Hematopoietic multipotent progenitor cell (in vitro differentiated cells): ENCODE measurements at regions not wholly inside any gene's neighbourhood (a gene's known extent, or its start where the extent isn't known, plus 50 kb on each side); places are given as distances from the start of the nearest gene placed in this dataset.
"Not testable (repeated sequence)": the region's sequence is repeated elsewhere in the genome, so short reads cannot be mapped to it uniquely, and the experiment has no call there.

Source experiments
- DNase-seq, 3 donors: peaks; one replicate each; pipeline ENCODE4 v3.0.0-alpha.2; 2011 to 2015; ENCODE audit warnings: low read depth in 2 of 3, low spot score in 2 of 3

DNA sequence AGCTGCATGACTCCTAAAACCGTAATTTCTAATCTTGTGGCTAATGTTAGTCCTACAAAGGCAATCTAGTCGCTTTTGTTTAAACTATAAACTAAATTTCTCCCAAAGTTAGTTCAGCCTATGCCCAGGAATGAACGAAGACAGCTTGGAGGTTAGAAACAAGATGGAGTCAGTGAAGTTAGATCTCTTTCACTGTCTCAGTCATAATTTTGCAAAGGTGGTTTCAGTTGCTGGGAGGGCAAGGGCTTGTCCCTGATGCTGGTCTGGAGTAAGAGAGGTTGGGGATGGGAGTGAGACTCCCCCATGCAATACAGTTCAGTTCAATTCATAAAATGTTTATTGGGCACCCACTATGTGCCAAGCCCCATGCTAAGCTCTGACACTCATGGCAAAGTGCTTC is 362.1 kb downstream of the TYW1 start:
- DNase-seq: not testable (repeated sequence)

- no peak for DNase-seq
Measured at GRCh38 chr7:67359900-67360299, 363.3 kb downstream of the TYW1 start.

GRCh38 chr7:67361150-67361549 is 364.5 kb downstream of the TYW1 start:
- no peak for DNase-seq

DNA sequence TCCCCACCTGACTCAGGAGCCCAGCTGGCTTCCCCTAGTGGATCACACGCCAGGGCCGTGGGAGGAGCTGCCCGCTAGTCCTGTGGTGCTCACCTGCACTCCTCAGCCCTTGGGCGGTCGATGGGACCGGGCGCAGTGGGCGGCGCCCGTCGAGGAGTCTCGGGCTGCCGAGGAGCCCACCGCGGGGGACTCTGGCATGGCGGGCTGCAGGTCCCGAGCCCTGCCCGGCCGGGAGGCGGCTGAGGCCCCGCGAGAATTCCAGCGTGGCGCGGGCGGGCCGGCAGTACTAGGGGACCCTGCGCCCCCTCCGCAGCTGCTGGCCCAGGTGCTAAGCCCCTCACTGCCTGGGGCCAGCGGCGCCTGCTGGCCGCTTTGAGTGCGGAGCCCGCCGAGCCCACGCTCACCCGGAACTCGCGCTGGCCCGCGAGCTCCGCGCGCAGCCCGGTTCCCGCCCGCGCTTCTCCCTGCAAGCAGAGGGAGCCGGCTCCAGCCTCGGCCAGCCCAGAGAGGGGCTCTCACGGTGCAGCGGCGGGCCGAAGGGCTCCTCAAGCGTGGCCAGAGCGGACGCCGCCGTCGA is 367.9 kb downstream of the TYW1 start:
- no peak for DNase-seq

- DNase-seq: peak; percentile 22 to 77 (median 54)
Measured at GRCh38 chr7:67371429-67372305, 375.0 kb downstream of the TYW1 start.

GRCh38 chr7:67373389-67373788 is 376.8 kb downstream of the TYW1 start:
- DNase-seq: not testable (repeated sequence)

- no peak for DNase-seq
Measured at GRCh38 chr7:67375427-67375826, 378.8 kb downstream of the TYW1 start.

GRCh38 chr7:67377939-67378862 is 381.6 kb downstream of the TYW1 start:
- DNase-seq: peak in 2 of 3 donors; percentile 59 to 81

GRCh38 chr7:67380326-67380725 is 383.7 kb downstream of the TYW1 start:
- DNase-seq: no peak

DNA sequence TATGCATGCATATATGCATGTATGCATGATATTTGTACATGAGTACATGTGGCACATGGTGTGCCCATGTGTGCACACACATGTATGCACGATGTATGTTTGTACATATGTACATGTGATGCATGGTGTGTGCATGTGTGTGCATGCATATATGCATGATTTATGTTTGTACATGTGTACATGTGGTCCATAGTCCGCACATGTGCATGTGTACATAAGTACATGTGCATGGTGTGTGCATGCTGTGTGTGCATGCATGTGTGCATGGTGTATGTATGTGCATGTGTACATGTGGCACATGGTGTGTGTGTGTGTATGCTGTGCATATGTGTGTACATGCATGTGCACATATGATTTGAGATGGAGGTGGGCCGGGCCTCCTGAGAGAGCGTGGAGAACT is 384.2 kb downstream of the TYW1 start:
- no peak for DNase-seq

GRCh38 chr7:67387851-67388250 is 391.2 kb downstream of the TYW1 start:
- no peak for DNase-seq

DNA sequence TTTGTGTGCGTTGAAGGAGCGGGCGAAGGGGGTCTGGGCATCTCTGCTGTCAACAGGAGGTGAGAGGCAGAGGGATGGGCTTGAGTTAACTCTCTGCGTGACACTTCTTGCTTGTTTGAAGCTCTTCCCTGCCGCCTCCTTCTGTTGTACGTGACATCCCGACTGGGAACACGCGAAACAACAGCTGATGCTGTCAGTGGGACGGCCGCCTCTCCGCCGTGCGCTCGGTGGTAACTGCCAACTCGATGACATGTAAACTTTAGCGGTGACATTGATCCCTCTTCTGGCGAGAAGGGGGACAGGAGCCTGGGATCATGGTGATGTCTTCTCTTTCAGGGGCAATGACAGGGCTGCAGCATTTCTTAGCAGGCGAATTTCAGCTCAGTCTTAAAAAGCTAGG is 394.5 kb downstream of the TYW1 start:
- DNase-seq: no peak

DNA sequence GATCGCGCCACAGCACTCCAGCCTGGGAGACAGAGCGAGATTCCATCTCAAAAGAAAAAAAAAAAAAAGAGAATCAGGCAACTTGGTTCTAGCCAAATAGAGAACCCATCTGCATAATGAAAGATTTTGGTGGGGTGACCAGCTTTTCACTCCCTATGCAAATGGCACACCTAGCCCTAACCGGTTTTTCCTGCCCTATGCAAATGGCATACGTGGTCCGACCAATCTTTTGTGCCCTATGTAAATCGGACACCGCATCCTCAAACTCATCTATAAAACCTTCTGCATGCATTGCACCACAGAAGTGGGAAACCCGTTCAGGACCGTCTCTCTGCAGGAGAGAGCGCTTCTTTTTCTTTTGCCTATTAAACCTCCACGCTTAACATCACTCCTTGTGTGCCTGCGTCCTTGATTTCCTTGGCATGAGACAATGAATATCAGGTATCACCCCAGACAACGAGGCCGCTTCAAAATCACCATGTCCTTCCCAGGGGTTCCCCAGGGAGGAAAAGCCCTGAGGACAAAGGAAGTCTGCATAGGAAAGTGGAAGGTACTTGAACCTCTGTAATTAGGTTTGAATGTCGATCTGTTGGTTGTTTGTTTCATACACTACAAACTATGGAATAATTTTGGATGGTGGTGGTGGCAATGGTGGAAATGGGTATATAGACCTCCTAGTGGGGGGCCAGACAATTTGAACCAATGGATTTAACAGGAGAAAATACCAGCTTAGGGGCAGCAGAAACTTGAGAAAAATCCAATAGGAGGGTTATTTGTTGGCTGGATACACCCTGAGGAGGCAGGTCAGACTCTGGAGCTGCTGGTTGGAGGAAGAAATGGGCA is 396.2 kb downstream of the TYW1 start:
- DNase-seq: no peak

DNA sequence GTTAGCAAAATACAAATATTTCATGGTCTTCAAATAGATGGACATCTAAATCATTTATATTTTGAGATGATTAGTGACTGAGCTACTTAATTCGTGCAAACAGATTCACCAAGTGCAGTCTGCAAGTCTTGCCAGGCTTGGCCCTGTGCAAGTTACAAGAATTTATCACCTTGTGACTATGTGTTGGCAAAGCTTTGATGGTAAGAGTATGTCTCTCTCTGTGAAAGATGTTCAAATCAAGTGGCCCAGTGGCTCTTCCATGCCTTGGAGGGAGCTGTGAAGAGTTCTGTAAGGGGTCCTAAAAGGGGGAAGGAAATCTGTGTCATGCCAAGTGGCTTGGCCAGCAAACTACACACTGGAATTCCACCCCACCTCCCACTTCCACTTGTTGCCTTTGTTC is 397.3 kb downstream of the TYW1 start:
- DNase-seq: no peak

- DNase-seq: no peak
Measured at GRCh38 chr7:67398916-67399315, 402.3 kb downstream of the TYW1 start.

GRCh38 chr7:67401492-67401891 is 404.9 kb downstream of the TYW1 start:
- no peak for DNase-seq

DNA sequence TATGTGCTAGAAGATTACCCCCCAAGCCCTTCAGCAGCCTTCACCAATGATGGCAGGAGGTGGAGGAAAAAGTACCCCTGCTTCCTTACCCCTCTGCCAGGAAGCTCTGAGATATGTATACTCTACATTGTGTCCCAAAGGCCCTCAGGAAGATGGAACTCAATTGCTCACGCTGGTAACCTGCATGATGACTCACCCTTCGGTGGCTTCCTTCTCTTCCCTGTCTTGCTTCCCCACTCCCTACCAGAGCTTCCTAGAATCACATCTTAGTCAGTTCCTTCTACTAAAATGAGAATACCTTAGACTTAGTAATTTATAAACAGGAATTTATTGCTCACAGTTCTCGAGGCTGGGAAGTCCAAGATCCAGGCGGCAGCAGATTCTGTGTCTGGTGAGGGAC is 405.6 kb downstream of the TYW1 start:
- no peak for DNase-seq

GRCh38 chr7:67406976-67407375 is 410.3 kb downstream of the TYW1 start:
- no peak for DNase-seq

DNA sequence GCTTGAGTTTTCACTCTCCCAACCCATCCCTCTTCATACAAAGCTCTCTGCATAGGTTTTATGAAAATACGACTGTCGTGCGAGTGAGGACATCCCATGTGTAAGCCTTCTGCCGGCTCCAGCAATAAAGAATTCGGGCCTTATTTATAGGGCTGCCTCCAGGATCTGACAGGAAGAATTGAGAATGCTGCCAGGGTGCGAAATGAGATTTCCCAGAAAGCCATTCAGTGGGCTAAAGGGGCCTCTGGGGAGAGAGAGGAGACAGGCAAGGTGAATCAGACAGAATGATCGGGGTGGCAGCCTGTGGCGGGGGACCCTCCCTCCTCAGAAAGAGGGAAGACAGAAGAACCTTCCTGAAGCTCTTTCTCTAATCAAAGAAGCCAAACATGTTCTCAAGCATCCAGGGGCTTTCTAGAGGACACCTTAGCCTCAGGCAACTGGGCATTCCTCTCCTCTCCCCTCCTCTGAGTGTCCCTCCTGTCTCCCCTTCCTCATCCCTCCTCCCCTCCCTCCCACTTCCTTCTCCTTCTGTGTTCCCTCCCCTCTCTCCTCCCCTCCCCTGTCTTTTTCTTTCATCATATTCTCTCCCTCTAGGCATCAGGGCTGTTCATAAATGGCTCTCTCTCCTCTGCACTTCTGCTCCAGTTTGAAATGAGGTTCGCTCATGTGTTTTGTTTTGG is 410.9 kb downstream of the TYW1 start:
- DNase-seq: no peak

DNA sequence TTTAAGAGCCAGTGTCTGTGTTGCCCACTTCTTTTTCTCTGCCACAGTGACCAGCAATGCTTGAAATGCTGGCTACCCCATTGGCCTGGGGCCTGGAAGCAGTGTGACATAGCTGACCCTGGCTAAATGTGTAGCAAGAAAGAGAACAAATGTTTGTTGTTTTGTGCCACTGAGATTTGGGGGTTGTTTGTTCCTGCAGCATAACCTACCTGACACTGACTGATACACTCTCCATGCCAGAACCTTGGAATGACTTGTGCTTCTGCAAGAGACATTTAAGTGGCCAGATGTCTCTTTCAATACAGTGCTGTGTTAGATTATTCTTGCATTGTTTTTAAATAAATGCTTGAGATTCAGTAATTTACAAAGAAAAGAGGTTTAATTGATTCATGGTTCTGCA is 411.5 kb downstream of the TYW1 start:
- no peak for DNase-seq
